Stimulated activated CD4-positive, alpha-beta T cell treated with anti-CD3 and anti-CD28 coated beads, Interleukin-15, amount 100 ng/mL, for 24 hours (primary cell): ENCODE measurements at regions not wholly inside any gene's neighbourhood (a gene's known extent, or its start where the extent isn't known, plus 50 kb on each side); places are given as distances from the start of the nearest gene placed in this dataset.
"Not testable (repeated sequence)": the region's sequence is repeated elsewhere in the genome, so short reads cannot be mapped to it uniquely, and the experiment has no call there.

Source experiments
- DNase-seq: peaks from one replicate; pipeline ENCODE4 v3.0.0-alpha.2; 2020

DNA sequence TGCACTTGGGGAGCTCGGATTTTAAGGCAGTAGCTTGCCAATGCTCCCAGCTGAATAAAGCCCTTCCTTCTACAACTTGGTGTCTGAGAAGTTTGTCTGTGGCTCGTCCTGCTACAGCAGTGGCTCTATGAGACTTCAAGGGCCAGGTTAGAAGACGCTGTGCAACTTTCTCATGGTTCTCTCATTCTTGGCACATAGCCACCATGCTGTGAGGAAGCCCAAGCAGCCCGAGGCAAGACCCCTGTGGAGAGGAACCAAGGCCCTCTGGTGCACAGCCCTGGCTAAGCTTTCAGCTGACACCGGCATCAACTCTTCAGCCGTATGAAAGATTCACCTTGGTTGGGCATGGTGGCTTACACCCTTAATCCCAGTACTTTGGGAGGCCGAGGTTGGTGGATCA is 116.9 kb upstream of the EEF2KMT start:
- DNase-seq, result no peak

DNA sequence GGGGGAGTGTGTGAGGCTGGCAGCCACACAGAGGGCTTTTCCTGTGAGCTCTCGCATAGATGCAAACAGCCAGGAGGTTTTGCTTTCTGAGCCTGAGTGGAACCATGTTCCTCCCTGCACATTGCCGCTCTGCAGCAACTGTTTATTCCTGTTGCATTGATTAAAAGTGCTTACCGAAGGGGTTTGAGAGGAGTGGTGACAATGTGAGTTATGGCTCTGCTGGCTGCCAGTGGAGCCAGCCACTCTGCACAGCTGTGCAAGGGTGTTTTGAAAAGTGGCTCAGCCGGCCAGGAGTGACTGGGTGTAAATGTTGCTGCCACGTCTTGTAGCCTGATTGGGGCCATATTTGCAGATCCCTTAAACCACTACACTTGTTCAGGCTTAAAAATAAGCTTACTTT is 114.9 kb upstream of the EEF2KMT start:
- DNase-seq, result not testable (repeated sequence)

DNA sequence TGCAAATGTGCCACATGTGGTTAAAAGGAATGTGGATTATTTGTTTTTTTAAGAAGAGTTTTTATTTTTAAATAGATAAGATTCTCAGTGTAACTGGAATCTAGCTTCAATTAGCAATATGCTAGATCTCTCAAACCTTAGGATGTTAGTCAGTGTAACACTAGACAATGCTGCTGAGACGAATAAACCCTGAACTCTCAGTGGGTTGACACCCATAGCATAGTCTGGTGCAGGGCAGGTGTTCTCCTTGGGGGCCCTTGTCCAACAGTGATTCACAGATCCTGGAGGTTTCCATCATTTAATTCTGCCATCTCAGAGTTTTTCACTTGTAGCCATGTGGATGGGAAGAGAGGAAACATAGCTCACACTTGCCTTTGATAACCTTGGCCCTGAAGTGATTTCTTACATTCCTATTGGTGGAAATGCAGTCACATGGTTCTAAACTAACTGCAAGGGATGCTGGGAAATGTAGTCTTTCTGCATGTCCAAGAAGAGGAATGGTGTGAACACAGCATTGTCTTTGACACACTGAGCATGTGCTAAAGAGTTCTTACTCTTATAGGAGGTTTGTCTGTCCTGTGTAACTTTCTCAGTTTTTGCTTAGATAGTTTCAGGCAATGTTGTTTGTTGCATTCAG is 110.4 kb upstream of the EEF2KMT start:
- not testable (repeated sequence) for DNase-seq

DNA sequence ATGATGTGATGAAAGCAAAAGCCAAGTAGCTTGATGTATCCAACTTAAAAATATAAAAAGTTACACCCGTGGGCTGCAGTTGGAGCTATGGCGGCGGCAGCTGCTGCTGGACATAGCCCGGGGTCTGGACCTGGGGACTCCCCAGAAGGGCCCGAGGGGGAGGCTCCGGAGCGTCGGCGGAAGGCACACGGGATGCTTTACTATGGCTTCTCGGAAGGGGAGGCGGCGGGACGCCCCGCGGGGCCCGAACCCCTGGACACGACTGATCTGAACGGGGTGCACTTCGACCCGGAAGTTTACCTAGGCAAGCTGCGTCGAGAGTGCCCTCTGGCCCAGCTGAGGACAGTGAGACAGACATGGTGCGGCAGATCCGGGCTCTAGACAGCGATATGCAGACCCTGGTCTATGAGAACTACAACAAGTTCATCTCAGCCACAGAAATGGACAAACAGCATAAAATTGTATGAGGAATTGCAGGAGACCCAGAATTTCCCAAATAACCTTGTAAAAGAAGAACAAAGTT is 109.5 kb upstream of the EEF2KMT start:
- DNase-seq, result no peak

DNA sequence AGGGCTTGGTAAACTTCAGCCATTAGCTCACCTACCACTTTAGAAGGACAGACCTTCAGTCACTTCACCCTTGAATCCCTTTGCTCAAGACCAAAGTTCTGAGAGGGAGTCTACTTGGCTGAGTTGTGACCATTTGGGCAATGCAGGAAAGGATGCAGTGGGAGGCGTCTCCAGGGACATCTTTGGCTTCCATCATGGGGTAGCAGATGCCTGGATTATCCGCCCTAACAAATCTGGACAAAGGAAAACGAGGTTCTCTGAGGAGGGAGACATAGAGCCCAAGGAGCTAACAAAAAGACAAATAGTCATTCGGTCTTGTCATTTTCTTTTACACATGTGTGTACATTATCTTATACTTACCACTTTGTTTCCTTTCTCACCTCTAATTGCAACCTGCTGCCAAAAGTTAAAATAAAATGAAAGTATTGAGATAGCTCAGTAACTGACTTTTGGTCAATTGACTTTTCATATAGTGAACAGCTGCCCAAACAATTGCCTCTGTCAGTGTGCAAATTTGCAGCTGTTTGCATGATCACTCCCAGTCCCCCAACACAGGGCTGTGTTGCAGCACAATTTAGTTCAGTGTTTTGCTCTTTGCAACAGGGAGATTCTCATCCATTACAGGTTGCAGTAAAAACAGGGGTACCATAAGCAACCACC is 108.9 kb upstream of the EEF2KMT start:
- no peak for DNase-seq

DNA sequence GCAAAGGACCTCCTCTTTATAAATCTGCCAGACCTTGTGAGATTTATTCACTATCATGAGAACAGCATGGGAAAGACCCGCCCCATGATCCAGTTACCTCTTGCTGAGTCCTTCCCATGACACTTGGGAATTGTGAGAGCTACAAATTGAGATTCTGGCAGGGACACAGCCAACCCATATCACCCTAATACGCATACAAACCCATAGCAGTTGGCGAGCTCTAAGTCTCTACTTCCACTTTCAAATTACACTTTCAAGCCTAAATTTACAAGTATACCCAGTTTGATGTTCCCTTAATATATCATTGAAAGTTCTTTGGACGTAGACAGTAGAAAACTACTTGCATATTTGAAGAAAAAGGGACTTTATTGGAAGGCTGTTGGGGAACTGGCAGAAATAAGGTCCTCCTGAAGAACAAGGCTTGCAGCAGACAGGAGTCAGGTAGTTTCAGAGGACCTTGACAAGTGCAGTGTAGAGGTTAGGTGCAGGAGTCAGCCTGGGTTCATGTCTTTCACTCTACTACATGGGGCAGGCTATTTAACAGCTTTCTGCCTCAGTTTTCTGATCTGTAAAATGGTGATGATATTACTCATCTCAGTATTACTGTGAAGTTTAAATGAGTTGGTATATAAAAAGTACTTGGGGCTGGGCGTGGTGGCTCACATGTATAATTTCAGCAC is 107.9 kb upstream of the EEF2KMT start:
- DNase-seq, result no peak

DNA sequence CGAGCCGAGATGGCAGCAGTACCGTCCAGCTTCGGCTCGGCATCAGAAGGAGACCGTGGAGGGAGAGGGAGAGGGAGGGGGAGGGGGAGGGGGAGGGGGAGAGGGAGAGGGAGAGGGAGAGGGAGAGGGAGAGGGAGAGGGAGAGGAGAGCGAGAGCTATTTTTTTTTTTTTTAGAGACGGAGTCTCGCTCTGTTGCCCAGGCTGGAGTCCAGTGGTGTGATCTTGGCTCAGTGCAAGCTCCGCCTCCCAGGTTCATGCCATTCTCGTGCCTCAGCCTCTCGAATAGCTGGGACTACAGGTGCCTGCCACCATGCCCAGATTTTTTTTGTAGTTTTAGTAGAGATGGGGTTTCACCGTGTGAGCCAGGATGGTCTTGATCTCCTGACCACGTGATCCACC is 106.1 kb upstream of the EEF2KMT start:
- DNase-seq, result not testable (repeated sequence)

DNA sequence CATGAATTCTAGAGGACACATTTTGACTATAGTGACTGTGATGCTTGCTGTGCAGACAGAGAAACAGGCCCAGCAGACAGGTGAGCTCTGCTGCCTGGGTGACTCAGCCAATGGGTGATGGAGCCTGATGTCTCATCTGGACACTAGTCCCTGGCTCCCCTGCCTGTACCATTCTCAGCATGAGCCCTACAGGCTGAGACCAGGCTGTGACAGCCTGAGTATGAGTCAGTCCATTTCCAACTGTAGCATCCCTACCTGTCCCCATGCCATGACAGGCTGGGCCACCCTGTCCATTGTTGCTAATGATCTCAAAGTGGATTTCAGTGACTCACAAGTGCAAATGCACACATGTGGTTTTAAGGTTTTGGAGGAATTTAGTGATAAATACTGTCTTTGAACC is 102.5 kb upstream of the EEF2KMT start:
- no peak for DNase-seq

DNA sequence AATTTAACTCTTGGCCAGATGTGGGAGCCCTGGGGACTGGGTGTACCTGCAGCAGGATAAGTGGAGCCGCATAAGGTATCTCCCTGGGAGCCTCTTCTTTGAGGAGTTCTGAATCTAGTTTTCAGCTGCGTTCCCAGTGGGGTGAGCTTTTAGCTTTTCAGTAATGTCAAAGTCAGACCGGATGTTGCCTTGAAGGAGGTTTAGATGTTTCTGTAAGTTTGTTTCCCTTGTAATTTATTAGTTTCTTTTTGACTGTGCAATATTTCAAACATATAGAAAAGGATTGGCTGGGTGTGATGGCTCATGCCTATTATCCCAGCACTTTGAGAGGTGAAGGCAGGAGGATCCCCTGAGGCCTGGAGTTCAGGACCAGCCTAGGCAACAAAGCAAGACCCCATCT is 98.6 kb upstream of the EEF2KMT start:
- DNase-seq, result no peak

DNA sequence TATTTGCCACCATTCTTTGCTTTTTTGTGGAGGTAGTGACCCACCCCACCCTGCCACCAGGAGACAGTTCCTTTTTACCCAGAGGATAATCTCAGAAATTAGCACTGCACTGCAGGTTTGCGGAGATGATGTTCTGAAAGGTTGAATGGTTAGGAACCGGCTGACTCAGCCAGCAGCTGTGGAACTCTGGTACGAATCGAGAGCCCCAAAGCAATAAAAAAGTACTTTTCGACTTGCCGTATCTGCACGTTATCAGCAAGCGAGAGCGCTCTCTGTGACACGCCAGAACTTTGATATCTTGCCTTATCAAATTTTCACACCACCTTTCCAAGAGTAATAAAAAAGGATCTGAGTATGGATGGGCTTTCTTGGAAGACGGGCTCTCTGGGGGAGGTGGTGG is 96.3 kb upstream of the EEF2KMT start:
- DNase-seq, result no peak

DNA sequence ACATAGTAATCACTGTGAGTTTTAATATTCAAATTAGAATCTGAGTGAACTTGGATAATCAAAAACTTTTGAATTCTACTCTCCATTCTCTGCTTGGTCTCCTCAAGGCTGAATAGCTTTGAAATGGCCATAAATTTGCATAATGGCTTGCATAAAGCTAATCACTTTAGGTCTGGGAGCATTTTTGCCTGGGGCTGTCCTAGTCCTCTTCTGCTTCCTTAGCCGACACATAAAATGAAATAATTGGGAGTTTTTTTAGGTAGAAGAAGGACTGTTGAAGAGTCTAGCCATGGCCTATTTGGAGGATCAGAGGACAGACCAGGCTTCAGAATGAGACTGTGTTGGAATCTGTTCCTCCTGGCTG is 91.4 kb upstream of the EEF2KMT start:
- DNase-seq, result no peak

DNA sequence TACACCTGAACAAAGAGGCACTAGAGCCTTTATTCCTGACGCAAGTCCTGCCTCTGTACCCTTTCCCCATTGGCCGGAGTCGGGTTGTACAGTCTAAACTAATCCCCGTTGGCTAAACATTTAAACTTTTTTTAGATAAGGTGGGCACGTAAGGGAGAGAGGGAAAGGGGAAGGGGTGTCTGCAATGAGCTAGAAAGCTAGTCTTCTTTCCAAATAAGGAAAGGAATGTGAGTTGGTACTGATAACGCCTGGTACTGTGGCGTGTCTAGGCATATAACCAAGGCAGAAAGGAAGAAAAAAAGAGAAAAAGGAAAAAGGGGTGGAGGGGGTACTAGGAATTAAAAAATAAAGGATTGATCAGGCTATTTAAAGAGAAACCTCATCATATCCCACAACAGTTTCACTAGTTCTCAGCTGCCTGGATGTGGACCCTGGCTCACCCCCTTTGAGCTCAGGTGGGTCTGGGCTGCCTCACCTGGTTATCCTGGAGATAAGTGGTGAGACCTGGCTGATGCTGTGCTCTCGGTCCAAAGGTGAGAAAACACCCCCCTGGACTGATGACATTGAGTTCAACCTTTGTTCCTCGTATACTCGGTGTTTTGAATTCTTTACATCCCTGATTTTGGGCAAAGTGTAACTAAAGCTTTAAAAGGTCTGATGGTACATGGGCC is 90.9 kb upstream of the EEF2KMT start:
- DNase-seq, result no peak

DNA sequence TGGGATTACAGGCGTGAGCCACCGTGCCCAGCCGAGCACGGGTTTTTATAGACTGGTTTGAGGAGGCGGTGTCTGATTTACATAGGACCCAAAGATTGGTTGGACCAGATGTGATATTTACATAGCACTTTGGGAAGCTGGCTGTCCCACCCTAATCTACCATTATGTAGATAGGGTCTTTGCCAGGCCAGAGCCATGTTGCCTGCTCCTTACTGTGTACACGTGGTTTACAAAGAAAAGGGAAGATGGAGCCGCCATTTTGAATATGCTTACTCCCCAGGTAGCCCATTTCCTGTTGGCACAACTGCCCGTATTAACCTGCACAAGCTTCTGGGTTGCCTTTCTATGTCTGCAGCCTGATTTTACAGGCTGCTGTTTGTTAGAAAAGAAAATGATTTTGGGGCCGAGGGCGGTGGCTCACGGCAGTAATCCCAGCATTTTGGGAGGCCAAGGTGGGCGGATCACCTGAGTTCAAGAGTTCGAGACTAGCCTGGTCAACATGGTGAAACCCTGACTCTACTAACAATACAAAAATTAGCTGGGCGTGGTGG is 89.9 kb upstream of the EEF2KMT start:
- DNase-seq, result no peak

DNA sequence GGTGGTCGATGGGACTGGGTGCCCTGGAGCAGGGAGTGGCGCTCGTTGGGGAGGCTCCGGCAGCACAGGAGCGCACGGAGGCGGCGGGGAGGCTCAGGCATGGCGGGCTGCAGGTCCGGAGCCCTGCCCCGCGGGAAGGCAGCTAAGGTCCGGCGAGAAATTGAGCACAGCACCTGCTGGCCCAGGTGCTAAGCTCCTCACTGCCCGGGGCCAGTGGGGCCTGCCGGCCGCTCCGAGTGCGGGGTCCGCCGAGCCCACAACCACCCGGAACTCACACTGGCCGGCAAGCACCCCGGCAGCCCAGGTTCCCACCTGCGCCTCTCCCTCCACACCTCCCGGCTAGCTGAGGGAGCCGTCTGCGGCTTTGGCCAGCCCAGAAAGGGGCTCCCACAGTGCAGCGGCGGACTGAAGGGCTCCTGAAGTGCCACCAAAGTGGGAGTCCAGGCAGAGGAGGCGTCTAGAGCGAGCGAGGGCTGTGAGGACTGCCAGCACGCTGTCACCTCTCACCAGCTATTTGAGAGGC is 88.8 kb upstream of the EEF2KMT start:
- no peak for DNase-seq

DNA sequence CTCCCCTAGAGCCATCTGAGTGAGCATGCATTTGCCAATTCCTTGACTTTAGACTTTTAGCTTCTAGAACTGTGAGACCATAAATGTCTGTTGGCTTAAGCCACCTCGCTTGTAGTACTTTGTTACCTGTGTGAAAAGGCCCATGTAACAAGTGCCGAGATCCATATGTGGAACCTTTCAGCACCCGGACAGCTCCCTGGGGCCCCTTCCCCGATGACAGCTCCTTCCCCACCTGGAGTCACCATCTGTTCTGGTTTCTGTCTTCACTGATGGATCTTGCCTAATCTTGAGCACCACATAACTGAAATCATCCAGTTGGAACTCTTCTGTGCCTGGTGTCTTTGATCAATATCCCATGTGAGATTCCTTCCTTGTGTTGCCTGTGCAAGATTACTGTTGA is 78.9 kb upstream of the EEF2KMT start:
- no peak for DNase-seq

DNA sequence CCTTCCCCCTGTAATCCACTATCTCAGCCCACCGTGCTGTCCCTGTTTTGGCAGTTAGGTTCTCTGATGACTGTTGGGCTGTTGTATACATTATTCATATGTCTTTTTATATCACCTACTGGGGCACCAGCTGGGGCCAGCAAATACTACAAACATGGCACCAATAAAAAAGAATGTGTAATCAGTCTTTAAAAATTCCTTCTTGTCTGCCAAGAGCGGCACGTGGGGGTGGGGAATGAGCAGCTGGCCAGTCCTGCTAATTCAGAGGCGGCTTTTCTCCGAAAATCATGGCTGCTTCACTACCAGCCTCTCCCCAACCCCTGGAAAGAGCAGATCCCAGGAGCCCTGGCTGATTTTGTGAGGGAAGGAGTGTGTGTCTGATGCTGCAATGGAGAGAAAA is 77.7 kb upstream of the EEF2KMT start:
- no peak for DNase-seq

DNA sequence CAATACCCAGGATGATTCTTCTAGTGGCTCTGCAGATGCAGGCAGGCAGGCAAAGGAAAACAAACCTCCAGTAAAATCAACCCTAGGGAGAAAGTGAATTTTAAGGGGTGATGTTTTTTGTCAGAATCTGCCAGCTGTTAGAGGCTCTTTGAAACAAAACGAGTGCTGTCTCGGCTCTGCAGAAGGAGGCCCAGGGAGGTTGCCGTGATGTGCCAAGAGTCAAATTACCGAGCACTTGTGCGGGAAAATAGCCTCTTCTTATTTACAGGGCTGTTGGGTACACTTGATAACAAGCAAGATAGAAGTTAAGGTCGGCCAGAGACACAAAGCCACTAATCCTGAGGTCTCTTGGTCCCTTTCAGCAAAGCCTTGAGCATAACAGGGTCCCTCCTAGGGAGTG is 68.9 kb upstream of the EEF2KMT start:
- DNase-seq, result no peak

DNA sequence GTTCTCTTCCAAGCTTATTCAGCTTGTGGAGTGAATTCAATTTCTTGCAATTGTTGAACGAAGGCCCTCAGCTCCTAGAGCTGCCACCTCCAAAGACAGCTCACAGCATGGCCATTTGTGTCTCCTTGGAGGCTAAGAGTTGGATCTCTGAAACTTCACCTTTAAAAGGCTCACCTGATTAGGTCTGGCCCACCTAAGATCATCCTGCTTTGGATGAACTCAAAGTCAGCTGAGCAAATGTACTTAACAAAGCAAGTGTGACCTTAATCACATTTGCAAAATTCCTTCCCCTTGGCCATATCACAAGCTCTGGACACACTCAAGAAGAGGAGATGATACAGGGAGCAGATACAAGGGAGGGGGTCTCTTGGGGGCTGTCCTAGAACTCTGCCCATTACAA is 67.8 kb upstream of the EEF2KMT start:
- DNase-seq, result not testable (repeated sequence)

DNA sequence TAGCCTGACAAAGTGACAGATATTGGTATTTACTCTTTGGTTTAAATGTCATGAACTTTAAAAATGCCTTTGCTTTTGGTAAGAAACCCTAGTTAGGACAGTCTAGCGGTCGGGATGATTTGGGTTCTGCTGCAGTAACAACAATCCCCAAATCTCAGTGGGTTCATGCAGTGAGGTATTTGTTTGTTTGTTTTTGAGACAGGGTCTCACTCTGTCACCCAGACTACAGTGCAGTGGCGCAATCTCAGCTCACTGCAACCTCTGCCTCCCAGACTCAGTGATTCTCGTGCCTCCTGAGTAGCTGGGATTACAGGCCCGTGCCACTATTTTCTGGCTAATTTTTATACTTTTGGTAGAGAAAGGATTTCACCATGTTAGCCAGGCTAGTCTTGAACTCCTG is 65.2 kb upstream of the EEF2KMT start:
- DNase-seq, result not testable (repeated sequence)

DNA sequence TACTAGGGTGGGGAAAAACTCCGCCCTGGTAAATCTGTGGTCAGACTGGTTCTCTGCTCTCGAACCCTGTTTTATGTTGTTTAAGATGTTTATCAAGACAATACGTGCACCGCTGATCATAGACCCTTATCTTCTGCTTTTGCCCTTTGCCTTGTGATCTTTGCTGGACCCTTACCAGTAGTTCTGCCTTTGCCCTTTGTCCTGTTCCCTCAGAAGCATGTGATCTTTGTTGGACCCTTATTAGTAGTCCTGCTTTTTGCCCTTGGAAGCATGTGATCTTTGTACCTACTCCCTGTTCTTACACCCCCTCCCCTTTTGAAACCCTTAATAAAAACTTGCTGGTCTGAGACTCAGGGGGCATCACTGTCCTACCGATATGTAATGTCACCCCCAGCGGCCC is 64.3 kb upstream of the EEF2KMT start:
- DNase-seq, result not testable (repeated sequence)

DNA sequence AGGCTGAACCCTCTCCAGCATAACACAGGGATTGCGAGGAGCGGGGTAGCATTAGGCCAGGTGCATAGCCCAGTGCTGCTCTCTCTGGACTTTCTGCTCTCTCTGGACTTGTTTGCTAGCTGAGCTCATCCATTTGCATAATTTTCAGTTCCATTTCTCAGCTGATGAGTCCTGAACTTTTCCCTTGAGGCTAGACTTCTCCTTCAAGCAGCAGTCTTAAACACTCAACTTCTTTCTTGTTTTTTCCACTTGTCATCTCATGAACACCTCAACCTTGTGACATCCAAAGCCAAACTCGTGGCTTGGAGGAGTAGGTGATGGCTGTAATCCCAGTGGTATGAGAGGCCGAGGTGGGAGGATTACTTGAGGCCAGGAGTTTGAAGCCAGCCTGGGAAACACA is 62.4 kb upstream of the EEF2KMT start:
- DNase-seq, result not testable (repeated sequence)

DNA sequence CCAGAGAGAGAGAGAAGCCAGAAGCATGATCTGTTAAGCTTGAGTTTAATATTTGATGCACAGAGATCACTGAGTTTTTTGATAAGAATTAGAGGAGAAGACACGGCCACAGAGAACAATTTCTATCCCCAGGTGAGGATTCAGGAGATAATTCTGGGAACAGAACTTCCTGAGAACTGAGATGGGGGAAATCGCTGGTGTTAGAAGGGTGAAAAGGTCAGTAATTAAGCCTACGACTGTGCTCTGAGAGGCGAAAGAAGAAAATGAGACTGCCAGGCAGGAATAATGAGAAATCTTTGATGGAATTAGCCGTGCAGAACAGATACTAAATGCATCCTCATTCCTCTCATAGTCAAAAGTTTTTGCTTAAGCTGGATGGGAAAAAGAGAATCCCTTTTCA is 61.9 kb upstream of the EEF2KMT start:
- not testable (repeated sequence) for DNase-seq

DNA sequence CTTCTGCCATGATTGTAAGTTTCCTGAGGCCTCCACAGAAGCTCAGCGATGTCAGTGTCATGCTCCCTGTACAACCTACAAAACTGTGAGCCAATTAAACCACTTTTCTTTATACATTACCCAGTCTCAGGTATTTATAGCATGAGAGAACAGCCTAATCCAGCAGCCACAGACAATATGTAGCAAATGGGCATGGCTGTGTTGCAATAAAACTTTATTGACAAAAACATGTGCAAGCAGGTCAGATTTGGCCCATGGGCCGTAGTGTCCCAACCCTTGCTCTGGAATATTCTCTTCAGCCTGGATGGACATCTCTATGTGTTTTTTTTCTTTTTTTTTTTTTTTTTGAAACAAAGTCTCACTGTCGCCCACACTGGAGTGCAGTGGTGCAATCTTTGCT is 60.9 kb upstream of the EEF2KMT start:
- no peak for DNase-seq
